NCI-H2081 treated with DMSO at 0.1 percent for 48 hours (cell line): ENCODE measurements at regions not wholly inside any gene's neighbourhood (a gene's known extent, or its start where the extent isn't known, plus 50 kb on each side); places are given as distances from the start of the nearest gene placed in this dataset.

Experiments used
- DNase-seq: peaks from one replicate; lab custom pipeline; 2025; lab: John Stamatoyannopoulos, UW

- DNase-seq, result no peak
Measured at GRCh38 chr9:18073002-18073401, 401.0 kb upstream of the ADAMTSL1 start.

GRCh38 chr9:18074041-18074440 lies 399.9 kb upstream of the ADAMTSL1 start:
- DNase-seq, result no peak

- DNase-seq, result no peak
Measured at GRCh38 chr9:18075253-18075952, 398.6 kb upstream of the ADAMTSL1 start.

GRCh38 chr9:18077941-18078678 lies 395.8 kb upstream of the ADAMTSL1 start:
- no peak for DNase-seq

GRCh38 chr9:18092138-18092537 lies 381.8 kb upstream of the ADAMTSL1 start:
- no peak for DNase-seq

- DNase-seq, result no peak
Measured at GRCh38 chr9:18106006-18106560, 367.9 kb upstream of the ADAMTSL1 start.

- DNase-seq, result no peak
Measured at GRCh38 chr9:18109675-18110074, 364.3 kb upstream of the ADAMTSL1 start.

- DNase-seq, result no peak
Measured at GRCh38 chr9:18111146-18111545, 362.8 kb upstream of the ADAMTSL1 start.

- DNase-seq, result no peak
Measured at GRCh38 chr9:18114559-18115475, 359.1 kb upstream of the ADAMTSL1 start.

GRCh38 chr9:18118268-18118667 lies 355.7 kb upstream of the ADAMTSL1 start:
- no peak for DNase-seq

GRCh38 chr9:18122171-18122570 lies 351.8 kb upstream of the ADAMTSL1 start:
- no peak for DNase-seq

- DNase-seq, result no peak
Measured at GRCh38 chr9:18124760-18125159, 349.2 kb upstream of the ADAMTSL1 start.

- no peak for DNase-seq
Measured at GRCh38 chr9:18126831-18127498, 347.0 kb upstream of the ADAMTSL1 start.

- DNase-seq, result no peak
Measured at GRCh38 chr9:18127499-18127875, 346.5 kb upstream of the ADAMTSL1 start.

GRCh38 chr9:18129809-18130334 lies 344.1 kb upstream of the ADAMTSL1 start:
- no peak for DNase-seq

GRCh38 chr9:18136354-18136994 lies 337.5 kb upstream of the ADAMTSL1 start:
- no peak for DNase-seq

- DNase-seq, result no peak
Measured at GRCh38 chr9:18137815-18138214, 336.1 kb upstream of the ADAMTSL1 start.

GRCh38 chr9:18138656-18139055 lies 335.3 kb upstream of the ADAMTSL1 start:
- no peak for DNase-seq

- DNase-seq, result no peak
Measured at GRCh38 chr9:18141681-18142080, 332.3 kb upstream of the ADAMTSL1 start.

- no peak for DNase-seq
Measured at GRCh38 chr9:18143073-18143745, 330.7 kb upstream of the ADAMTSL1 start.
